ENCODE measurements at regions not wholly inside any gene's neighbourhood (a gene's known extent, or its start where the extent isn't known, plus 50 kb on each side); places are given as distances from the start of the nearest gene placed in this dataset.

DNA sequence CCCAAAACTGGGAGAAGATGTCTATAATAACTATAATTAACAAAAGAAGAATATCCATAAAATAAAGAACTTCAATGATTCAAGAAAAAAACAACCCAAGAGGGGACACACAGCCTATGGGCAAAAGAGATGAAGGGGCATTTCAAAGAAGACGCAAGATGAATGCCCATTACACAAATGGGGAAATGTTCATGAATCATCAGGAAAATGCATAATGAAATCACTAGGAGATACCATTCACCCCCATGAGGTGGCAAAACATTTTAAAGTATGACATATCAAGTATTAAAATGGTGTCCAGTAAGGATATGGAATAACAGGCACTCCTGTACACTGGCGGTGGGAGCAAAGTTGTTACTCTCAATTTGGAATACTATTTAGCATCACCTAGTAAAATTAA, 183.3 kb downstream of the TXNL1 start:
- Histone ChIP-seq H3K27me3 (ENCODE audit: control insufficient read depth, insufficient read depth, low read length) (no peaks in the 10 kb centered on the region), H3K36me3 (ENCODE audit: control insufficient read depth, insufficient read depth, low read length) (no peaks in the 10 kb centered on the region), H3K4me3 (ENCODE audit: low read depth, low read length) (no peak overlapping the region)
- FAIRE-seq = no peak
- DNase-seq (ENCODE audit: low read depth) = peak; percentile 22
- TF ChIP-seq, protein P1, sequence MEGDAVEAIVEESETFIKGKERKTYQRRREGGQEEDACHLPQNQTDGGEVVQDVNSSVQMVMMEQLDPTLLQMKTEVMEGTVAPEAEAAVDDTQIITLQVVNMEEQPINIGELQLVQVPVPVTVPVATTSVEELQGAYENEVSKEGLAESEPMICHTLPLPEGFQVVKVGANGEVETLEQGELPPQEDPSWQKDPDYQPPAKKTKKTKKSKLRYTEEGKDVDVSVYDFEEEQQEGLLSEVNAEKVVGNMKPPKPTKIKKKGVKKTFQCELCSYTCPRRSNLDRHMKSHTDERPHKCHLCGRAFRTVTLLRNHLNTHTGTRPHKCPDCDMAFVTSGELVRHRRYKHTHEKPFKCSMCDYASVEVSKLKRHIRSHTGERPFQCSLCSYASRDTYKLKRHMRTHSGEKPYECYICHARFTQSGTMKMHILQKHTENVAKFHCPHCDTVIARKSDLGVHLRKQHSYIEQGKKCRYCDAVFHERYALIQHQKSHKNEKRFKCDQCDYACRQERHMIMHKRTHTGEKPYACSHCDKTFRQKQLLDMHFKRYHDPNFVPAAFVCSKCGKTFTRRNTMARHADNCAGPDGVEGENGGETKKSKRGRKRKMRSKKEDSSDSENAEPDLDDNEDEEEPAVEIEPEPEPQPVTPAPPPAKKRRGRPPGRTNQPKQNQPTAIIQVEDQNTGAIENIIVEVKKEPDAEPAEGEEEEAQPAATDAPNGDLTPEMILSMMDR (IDR thresholded peaks at IDR 0.05; ENCODE audit: insufficient read depth, low read length, severe bottlenecking) = no peak

DNA sequence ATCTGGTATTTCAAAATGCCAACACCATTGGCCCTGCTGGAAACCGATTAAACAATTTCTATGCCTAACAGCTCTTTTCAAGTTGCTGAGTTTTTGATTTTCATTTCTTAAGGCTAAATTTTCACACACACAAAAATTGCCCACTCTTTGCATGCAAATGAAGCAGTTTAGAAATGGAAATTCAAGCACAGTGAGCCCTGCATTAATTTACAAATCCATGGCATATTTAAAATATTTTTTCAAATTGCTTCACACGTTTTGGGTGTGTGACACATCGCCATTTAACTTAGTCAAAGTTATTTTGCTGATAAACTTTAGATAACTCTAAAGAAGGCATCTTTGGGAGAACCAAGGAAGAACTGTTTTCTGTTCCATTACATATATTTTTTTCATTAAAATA, 184.8 kb downstream of the TXNL1 start:
- TF ChIP-seq, protein P1 (IDR thresholded peaks at IDR 0.05; ENCODE audit: insufficient read depth, low read length, severe bottlenecking) = no peak
- Histone ChIP-seq H3K36me3 (ENCODE audit: control insufficient read depth, insufficient read depth, low read length) (no peaks in the 10 kb centered on the region), H3K27me3 (ENCODE audit: control insufficient read depth, insufficient read depth, low read length) (no peaks in the 10 kb centered on the region), H3K4me3 (ENCODE audit: low read depth, low read length) (no peak overlapping the region)
- FAIRE-seq (no peak), DNase-seq (ENCODE audit: low read depth) (no peak)

DNA sequence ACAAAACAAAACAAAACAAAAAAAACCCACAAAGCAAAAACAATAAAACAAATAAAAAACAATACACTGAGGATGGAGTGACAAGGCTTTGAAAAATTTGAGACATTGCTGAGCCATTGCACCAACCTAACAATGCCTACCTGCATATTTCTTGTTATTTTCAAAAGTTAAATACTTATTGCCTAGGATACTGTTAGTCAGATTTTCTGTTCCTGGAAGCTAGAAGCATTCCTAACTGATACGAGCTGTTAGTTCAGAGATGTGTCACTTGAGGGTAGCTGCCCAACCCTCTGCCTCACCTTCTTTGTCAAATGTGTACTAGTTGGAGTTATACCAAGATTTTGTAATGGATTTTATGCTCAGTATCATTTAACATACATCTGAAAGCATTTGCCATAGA, 187.2 kb downstream of the TXNL1 start:
- H3K4me3 ChIP-seq (ENCODE audit: low read depth, low read length) = no peak overlapping the region
- H3K27me3 ChIP-seq (ENCODE audit: control insufficient read depth, insufficient read depth, low read length) = peaks cover 1% of the 10 kb centered on the region
- FAIRE-seq (no peak), DNase-seq (ENCODE audit: low read depth) (peak; percentile 75)
- H3K36me3 ChIP-seq (ENCODE audit: control insufficient read depth, insufficient read depth, low read length) = no peaks in the 10 kb centered on the region
- TF ChIP-seq, protein P1 (IDR thresholded peaks at IDR 0.05; ENCODE audit: insufficient read depth, low read length, severe bottlenecking) = no peak

DNA sequence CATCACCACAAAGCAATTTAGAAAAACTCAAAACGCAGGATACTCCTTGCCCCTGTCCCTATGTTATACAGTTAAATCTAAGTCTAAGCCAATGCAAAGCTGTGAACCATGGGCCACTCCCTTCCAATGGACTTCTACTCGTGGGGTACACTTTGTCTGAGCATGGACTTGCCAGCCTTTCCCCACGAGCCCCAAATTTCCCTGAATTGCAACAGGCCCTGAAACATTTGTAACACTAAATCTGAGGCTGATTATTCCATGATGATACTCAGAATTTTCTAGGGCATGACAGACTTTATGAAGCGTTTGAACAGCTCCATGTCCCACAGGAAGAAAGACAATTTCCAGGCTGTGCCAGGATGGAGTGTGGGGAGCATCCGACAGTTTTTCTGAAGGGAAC, 189.6 kb downstream of the TXNL1 start:
- TF ChIP-seq, protein P1 (IDR thresholded peaks at IDR 0.05; ENCODE audit: insufficient read depth, low read length, severe bottlenecking) = no peak
- no peak for FAIRE-seq
- DNase-seq (ENCODE audit: low read depth) = no peak
- Histone ChIP-seq H3K4me3 (ENCODE audit: low read depth, low read length) (no peak overlapping the region), H3K27me3 (ENCODE audit: control insufficient read depth, insufficient read depth, low read length) (peaks cover 1% of the 10 kb centered on the region), H3K36me3 (ENCODE audit: control insufficient read depth, insufficient read depth, low read length) (no peaks in the 10 kb centered on the region)

DNA sequence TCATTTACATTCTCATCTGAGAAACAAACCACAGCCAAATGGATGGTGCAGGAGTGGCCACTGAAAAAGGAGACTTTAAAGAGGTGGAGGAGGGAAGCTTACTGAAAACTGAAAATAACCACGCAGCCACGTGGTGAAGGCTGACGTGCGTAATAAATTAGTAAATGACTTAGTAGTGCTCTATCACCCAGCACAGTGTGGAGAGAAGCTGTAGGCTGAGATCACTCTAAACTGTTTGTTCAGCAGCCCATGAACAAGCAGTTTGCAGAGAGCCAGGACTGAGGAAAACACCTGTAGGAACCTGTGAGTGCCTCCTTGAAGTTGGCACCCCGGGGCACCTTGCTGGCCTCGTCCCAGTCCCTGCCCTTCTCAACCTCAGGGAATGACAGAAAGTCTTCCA, 193.0 kb downstream of the TXNL1 start:
- DNase-seq (ENCODE audit: low read depth) (no peak), FAIRE-seq (no peak)
- peaks cover 1% of the 10 kb centered on the region for H3K27me3 ChIP-seq (ENCODE audit: control insufficient read depth, insufficient read depth, low read length)
- no peaks in the 10 kb centered on the region for H3K36me3 ChIP-seq (ENCODE audit: control insufficient read depth, insufficient read depth, low read length)
- TF ChIP-seq, protein P1 (IDR thresholded peaks at IDR 0.05; ENCODE audit: insufficient read depth, low read length, severe bottlenecking) = no peak
- no peak overlapping the region for H3K4me3 ChIP-seq (ENCODE audit: low read depth, low read length)

DNA sequence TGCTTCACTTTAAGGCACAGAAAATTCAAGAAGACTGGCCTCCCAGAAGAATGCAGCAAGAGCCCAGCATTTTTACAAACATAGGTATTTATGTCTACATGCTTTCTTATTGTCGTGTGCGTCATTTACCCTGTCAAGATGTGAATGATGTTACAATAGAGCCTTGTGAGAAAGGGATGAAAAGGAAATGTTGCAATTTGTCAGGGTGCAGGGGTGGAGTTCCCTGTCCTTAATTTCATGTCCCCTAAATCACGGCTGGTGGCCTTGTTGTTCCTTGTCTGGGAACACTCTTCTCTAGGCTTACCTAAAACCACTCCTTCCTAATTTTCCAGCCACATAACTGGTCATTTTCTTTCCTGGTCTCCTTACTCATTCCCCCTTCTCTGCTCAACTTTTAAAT, 194.2 kb downstream of the TXNL1 start:
- H3K4me3 ChIP-seq (ENCODE audit: low read depth, low read length) = no peak overlapping the region
- no peaks in the 10 kb centered on the region for H3K36me3 ChIP-seq (ENCODE audit: control insufficient read depth, insufficient read depth, low read length)
- H3K27me3 ChIP-seq (ENCODE audit: control insufficient read depth, insufficient read depth, low read length) = peaks cover 1% of the 10 kb centered on the region
- DNase-seq (ENCODE audit: low read depth) (no peak), FAIRE-seq (no peak)
- TF ChIP-seq, protein P1 (IDR thresholded peaks at IDR 0.05; ENCODE audit: insufficient read depth, low read length, severe bottlenecking) = no peak

Data from bronchial epithelial cell (primary cell).